HG02973 (cell line): ENCODE measurements at regions not wholly inside any gene's neighbourhood (a gene's known extent, or its start where the extent isn't known, plus 50 kb on each side); places are given as distances from the start of the nearest gene placed in this dataset.
"Not testable (repeated sequence)": the region's sequence is repeated elsewhere in the genome, so short reads cannot be mapped to it uniquely, and the experiment has no call there.

Experiments
- ATAC-seq: cut with Tn5 transposase; IDR thresholded peaks from one replicate; pipeline ENCODE4 v1.9.1; 2021; ENCODE audit warnings: moderate library complexity; ENCODE audit not compliant: unreplicated experiment

DNA sequence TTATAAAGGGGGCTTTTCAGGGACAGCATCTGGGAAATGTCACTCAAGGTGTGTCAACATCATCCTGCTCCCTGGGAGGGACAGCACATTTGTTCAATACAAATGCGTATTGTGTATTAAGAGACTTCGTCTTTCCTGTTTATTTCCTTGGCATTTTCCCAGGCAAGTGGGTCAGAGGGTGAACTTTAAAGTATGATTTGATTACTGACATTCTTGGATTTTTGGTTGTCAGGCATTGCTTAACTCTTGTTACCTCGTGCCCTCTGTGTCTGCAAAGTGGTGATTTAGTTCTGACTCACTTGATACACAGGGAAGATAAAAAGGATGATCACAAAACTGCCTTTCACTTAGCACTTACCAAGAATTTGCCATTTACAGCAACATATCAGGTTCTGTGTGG, 292.7 kb downstream of the SUCLA2 start:
- ATAC-seq = no peak

- ATAC-seq = no peak
Observed at GRCh38 chr13:47707414-47707813, 293.7 kb downstream of the SUCLA2 start.

GRCh38 chr13:47705185-47705584, 295.9 kb downstream of the SUCLA2 start:
- ATAC-seq = no peak

- ATAC-seq = no peak
Observed at GRCh38 chr13:47696674-47697073, 304.4 kb downstream of the SUCLA2 start.

DNA sequence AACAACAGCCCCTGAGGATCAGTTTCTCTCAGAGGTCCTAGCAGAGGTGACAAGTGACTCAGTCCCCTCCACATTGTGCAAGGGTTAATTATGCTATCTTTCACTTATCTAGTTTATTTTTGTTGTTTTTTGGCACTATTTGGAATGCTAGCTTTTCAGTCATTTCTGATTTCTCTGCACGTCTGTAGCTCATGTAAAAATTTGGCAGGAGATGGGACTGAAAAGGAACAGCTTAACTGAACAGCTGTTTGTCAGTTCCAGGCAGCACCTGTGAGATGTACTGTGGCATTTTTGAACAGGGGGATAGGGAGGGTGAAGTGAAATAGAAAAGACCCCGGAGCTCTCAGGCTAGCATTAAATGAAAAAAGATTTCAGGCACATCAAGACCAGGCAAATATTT, 313.5 kb downstream of the SUCLA2 start:
- no peak for ATAC-seq

DNA sequence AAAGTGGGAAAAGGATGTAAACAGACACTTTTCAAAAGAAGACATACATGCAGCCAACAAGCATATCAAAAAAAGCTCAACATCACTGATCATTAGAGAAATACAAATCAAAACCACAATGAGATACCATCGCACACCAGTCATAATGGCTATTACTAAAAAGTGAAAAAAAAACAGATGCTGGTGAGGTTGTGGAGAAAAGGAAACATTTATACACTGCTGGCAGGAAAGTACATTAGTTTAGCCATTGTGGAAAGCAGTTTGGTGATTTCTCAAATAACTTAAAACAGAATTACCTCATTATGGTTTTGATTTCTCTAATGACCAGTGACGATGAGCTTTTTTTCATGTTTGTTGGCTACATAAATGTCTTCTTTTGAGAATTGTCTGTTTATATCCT, 315.9 kb downstream of the SUCLA2 start:
- ATAC-seq = not testable (repeated sequence)

GRCh38 chr13:47680748-47681147, 320.3 kb downstream of the SUCLA2 start:
- ATAC-seq = no peak

- ATAC-seq = no peak
Observed at GRCh38 chr13:47679401-47679800, 321.7 kb downstream of the SUCLA2 start.

- no peak for ATAC-seq
Observed at GRCh38 chr13:47678201-47678968, 322.7 kb downstream of the SUCLA2 start.

DNA sequence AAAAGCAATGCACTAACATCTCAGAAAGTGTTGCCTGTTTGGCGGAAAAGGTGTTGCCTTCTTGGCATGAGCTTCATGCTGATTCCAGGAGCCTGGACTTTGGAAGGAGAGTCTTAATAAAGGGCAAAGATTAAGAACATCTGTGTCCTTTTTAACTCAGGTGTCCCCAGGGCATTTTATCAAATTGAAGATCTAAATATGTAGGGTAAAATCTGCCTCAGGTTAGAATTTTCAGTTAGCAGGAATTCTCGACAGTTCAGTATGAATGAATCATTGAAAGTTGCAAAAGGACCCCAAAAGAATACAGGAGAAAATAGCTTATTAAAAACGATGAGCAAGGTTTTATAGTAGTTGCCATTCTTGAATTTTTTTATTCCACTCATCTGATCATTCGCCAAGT, 325.2 kb downstream of the SUCLA2 start:
- ATAC-seq = no peak

GRCh38 chr13:47673009-47673850, 327.8 kb downstream of the SUCLA2 start:
- ATAC-seq = no peak

- no peak for ATAC-seq
Observed at GRCh38 chr13:47672245-47673008, 328.6 kb downstream of the SUCLA2 start.

DNA sequence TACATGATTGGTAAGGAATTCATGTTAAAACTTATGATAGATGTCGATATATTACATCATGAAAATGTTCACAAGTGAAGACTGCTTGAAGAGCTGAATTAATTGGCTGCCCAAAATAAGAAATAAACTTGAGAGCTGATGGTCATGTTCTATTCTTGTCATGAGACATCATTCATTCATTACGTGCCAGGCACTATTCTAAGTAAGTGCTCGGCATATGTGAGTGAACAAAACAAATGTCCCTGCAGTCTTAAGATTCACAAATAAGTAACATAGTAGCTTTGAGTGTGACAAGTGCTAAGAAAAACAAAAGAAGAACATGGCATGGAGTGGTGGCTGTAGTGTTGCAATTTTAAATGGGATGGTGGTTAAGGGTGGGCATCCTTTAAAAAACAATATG, 329.3 kb downstream of the SUCLA2 start:
- ATAC-seq = no peak

- no peak for ATAC-seq
Observed at GRCh38 chr13:47665043-47665442, 336.0 kb downstream of the SUCLA2 start.

DNA sequence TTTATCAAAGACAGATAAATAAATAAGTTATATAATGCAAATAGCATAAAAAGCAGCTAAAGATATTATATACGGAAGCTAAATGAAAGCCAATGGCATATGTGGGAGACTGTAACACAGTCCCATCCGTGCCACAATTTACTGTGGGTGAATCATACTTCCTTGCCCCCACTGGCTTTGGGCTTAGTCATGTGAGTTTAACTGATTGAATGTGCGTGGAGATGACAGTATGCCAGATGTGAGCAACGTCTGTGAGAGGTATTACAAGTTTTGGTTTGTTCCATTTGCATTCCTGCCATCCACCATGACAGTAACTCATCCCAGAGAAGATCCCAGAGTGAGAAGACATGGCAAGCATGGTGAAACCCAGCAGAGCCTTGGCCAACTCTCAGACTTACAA, 340.0 kb downstream of the SUCLA2 start:
- no peak for ATAC-seq

DNA sequence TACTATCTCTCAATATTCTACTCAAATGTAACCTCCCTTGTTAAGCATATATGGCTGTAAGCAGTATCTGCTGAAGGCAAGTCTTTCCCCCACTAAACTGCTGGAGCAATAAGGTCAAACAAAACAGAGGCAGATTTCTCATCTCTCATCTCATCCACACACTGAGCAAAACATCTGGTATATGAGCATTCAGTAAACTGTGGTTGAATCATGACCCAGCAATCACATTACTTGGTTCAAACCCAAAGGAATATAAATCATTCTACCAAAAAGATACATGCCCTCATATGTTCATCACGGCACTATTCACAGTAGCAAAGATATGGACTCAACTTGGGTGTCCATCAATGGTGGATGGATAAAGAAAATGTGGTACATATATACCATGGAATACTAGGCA, 344.4 kb downstream of the SUCLA2 start:
- no peak for ATAC-seq

GRCh38 chr13:47650209-47650608, 350.9 kb downstream of the SUCLA2 start:
- ATAC-seq = no peak

DNA sequence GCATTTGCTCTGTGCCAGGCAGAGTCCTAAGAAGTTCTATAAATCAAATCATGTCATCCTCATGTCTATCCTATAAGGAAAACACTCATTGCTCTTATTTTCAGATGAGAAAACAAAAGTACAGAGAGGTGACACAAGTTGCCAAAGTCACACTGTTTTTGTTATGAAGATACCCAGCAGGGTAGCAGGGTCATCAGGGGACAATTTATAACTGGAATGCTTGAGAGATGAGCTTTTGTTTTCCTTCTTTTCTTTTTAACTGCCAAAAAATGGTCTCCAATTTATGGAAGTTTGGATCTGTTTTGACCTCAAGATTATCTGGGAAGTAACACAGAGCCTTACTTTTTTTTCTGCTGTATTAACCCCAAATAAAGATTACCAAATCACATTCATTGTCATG, 354.1 kb downstream of the SUCLA2 start:
- ATAC-seq = no peak

DNA sequence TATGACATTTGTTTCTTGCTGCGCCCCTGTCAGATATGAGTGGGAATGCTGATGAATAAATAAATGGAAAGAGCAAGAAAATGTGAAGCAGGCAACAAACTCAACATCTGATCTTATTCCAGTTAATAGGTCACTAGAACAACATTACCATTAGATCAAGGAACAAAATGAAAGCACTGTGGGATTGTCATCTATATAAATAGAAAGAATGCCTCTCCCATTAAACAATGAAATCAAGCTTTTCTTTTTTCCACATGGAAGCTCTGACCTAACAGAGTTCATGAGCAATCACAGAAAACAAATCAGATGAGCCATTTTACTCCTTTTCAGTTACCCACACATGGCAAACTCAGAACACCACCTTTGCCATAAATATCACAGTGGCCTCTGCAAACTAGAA, 354.8 kb downstream of the SUCLA2 start:
- no peak for ATAC-seq

- no peak for ATAC-seq
Observed at GRCh38 chr13:47639738-47640447, 361.2 kb downstream of the SUCLA2 start.

DNA sequence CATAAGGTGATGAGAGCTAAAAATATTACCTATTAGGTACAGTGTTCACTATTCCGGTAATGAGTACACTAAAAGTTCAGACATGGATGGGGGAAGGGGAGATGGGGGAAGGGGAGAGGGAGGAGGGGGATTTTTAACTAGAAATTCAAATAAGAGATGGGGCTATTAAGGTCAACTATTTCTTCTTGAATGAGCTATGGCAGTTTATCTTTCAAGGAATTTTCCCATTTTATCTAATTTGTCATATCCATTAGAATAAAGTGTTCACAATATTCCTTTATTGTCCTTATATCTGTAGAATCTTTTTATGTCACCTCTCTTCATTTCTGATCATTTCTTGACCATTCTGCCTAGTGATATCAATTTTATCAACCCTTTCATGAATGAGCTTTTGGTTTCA, 362.4 kb downstream of the SUCLA2 start:
- no peak for ATAC-seq
